22Rv1 (cell line): ENCODE measurements at regions not wholly inside any gene's neighbourhood (a gene's known extent, or its start where the extent isn't known, plus 50 kb on each side); places are given as distances from the start of the nearest gene placed in this dataset.

Source experiments
- ZFX ChIP-seq: fragments of 450-650 bp; IDR thresholded peaks from 2 replicates; pipeline ENCODE4 v1.6.1; 2017; ENCODE audit warnings: antibody characterized with exemption, borderline replicate concordance
- TF ChIP-seq, protein P1 (sequence below): fragments of 450-650 bp; IDR thresholded peaks from 2 replicates; pipeline ENCODE4 v1.5.1; 2017; ENCODE audit warnings: mild to moderate bottlenecking

DNA sequence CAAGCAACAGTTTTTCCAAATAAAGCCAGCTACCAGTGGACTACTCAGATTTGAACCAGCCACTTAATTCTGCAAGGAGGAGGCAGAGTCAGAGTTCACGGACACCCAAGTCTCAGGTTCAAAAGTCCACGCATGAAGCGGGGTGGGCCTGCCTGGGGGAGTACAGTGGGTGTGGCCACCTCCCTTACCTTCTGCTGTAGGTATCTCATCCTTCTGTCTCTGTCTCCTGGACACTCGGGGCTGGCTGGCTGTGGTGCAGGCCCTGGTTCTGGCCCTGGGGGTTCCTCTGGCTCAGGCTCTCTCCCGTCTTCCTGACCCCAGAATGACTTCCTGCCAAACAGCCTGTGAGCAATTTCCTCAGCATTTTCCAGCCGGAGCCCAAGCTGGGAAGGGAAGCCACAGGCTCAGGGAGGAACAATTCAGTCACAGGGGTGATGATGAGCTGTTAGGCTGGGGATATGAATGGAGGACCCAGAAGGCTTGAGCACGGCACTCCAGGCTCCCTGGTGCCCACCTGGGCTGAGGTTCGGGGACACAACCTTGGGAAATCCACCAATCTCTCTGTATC lies 101.9 kb downstream of the LITAF start:
- TF ChIP-seq, protein P1, sequence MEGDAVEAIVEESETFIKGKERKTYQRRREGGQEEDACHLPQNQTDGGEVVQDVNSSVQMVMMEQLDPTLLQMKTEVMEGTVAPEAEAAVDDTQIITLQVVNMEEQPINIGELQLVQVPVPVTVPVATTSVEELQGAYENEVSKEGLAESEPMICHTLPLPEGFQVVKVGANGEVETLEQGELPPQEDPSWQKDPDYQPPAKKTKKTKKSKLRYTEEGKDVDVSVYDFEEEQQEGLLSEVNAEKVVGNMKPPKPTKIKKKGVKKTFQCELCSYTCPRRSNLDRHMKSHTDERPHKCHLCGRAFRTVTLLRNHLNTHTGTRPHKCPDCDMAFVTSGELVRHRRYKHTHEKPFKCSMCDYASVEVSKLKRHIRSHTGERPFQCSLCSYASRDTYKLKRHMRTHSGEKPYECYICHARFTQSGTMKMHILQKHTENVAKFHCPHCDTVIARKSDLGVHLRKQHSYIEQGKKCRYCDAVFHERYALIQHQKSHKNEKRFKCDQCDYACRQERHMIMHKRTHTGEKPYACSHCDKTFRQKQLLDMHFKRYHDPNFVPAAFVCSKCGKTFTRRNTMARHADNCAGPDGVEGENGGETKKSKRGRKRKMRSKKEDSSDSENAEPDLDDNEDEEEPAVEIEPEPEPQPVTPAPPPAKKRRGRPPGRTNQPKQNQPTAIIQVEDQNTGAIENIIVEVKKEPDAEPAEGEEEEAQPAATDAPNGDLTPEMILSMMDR = no peak
- no peak for TF ChIP-seq ZFX
